NB4 (cell line): ENCODE measurements at regions not wholly inside any gene's neighbourhood (a gene's known extent, or its start where the extent isn't known, plus 50 kb on each side); places are given as distances from the start of the nearest gene placed in this dataset.

Experiments
- DNase-seq: peaks from one replicate; pipeline ENCODE4 v3.0.0; 2010; ENCODE audit warnings: low read depth
- H3K4me3 ChIP-seq: one replicate; pipeline ENCODE4 v1.5.1; 2011; ENCODE audit warnings: mild to moderate bottlenecking, low read depth, low read length, moderate library complexity
- MYC ChIP-seq: IDR thresholded peaks from 2 replicates; pipeline ENCODE4 v1.6.1; 2011; ENCODE audit warnings: low read depth, low read length
- POLR2A ChIP-seq: IDR thresholded peaks from 2 replicates; pipeline ENCODE4 v1.6.1; 2011; ENCODE audit warnings: mild to moderate bottlenecking; ENCODE audit not compliant: insufficient read length; ENCODE audit errors: extremely low read depth
- TF ChIP-seq, protein P1 (sequence below): IDR thresholded peaks from one replicate; pipeline ENCODE4 v1.5.1; 2012; ENCODE audit warnings: low read depth, low read length
- TF ChIP-seq, protein P2 (sequence below): IDR thresholded peaks from 2 replicates; pipeline ENCODE4 v1.6.1; 2011; ENCODE audit warnings: low read depth, low read length

DNA sequence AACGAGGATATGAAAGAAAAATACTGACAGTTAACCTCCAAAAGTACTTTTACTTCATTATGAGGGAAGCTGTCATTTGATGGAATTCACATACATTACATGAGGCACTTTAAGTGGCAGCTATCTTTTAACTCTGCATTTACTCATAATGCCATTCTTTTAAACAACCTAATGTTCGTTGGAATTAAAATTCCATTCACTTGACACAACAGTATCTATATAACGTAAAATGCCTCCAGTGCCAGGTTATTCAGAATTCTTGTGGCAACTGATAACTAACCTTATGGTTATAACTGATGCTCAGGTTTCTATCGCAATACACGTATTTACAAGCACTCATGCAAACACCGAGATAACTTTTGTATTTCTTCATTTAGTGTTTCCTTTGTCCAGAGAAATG, 376.9 kb upstream of the GRAMD2B start:
- DNase-seq: no peak
- TF ChIP-seq MYC: no peak
- TF ChIP-seq, protein P1, sequence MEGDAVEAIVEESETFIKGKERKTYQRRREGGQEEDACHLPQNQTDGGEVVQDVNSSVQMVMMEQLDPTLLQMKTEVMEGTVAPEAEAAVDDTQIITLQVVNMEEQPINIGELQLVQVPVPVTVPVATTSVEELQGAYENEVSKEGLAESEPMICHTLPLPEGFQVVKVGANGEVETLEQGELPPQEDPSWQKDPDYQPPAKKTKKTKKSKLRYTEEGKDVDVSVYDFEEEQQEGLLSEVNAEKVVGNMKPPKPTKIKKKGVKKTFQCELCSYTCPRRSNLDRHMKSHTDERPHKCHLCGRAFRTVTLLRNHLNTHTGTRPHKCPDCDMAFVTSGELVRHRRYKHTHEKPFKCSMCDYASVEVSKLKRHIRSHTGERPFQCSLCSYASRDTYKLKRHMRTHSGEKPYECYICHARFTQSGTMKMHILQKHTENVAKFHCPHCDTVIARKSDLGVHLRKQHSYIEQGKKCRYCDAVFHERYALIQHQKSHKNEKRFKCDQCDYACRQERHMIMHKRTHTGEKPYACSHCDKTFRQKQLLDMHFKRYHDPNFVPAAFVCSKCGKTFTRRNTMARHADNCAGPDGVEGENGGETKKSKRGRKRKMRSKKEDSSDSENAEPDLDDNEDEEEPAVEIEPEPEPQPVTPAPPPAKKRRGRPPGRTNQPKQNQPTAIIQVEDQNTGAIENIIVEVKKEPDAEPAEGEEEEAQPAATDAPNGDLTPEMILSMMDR: no peak
- TF ChIP-seq, protein P2, sequence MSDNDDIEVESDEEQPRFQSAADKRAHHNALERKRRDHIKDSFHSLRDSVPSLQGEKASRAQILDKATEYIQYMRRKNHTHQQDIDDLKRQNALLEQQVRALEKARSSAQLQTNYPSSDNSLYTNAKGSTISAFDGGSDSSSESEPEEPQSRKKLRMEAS: no peak
- no peak for TF ChIP-seq POLR2A
- H3K4me3 ChIP-seq: no peak overlapping the region

DNA sequence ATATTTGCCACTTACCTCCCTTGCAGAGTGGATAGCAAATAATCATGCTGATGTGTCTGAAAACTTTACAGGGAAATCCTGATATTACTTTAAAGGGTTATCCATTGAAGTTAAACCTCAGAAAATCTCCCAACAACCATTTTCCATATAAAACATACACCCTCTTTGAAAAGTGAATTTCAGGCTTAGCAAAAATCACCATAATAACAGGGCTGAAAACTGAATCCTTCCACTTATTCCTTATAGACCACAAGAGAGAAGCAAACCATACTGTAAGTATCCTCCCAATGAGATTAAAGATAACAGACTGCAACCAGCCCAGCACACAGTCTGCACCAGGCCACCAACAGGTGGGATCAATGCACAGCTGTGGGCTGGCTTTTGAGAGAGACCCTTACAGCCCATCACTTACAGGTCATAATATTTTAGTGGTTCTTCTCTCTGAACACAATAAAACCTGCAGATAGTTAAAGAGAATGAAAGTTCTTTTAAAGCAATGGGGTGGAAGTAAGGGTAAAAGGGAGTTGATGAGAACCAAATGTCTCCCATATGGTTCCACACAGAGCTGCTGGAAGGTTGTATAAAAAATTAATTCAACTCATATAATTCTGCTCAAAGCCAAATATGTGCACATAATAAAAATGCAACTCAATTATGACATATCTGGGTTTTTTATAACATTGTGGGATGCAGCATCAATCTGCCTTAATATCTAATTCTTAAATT, 376.2 kb upstream of the GRAMD2B start:
- no peak overlapping the region for H3K4me3 ChIP-seq
- TF ChIP-seq, protein P1: no peak
- TF ChIP-seq, protein P2: no peak
- TF ChIP-seq MYC (no peak), POLR2A (no peak)
- no peak for DNase-seq

DNA sequence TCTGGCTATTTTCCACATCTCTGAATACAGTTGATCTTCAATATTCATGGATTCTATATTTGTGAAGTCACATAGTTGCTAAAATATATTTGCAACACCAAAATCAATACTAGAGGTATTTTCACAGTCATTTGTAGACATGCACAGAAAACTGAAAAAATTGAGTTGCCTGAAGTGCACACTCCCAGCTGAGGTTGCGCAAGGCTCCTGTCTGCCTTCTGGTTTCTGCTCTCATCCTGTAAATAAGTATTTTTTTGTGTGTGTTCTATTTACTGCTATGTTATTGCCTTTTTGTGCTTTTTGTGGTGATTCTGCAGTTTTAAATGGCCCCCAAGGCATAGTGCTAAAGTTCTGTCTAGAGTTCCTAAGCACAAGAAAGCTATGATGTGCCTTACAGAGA, 371.1 kb upstream of the GRAMD2B start:
- H3K4me3 ChIP-seq: no peak overlapping the region
- TF ChIP-seq, protein P2: no peak
- TF ChIP-seq, protein P1: no peak
- TF ChIP-seq MYC (no peak), POLR2A (no peak)
- peak; percentile 8 for DNase-seq

DNA sequence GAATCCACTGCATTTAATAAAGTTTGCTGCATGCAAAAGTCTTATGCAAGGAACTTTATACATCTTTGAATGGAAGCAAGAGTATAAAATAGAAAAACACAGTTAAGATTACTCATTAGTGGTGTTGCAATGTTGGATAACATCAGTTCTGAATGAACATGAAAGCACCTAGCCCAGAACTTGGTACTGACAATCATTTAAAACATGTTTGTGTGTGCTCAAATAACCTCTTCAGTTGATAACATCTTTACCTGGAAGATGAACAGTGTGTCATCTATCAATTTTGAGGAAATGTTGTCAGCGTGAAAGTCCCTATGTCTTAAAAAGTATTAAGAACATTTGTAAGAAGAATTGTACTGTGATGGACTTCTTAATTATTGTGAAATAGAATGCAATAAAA, 370.4 kb upstream of the GRAMD2B start:
- TF ChIP-seq, protein P2: no peak
- no peak for TF ChIP-seq MYC
- TF ChIP-seq, protein P1: no peak
- no peak overlapping the region for H3K4me3 ChIP-seq
- no peak for DNase-seq

DNA sequence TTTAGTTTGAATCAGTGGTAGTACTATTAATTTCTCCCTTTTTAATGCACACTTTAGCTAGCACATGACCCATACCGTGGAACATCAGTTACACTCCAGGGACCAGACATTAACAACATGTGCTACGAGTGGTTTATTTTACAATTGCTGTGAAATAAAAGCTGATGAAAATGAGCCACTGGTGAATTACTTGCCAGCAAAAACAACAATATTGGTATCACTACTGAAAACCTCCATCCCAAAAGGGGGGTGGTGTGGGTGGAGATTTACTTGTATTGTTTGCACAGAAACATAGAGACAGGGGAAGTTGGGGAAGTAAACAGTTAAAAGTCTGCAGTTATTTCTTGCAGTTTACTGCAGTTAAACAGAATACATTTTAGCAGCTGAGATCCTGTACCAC, 369.6 kb upstream of the GRAMD2B start:
- TF ChIP-seq POLR2A (no peak), MYC (no peak)
- TF ChIP-seq, protein P1: no peak
- TF ChIP-seq, protein P2: no peak
- no peak overlapping the region for H3K4me3 ChIP-seq
- no peak for DNase-seq
